NB4 (cell line): ENCODE measurements at regions not wholly inside any gene's neighbourhood (a gene's known extent, or its start where the extent isn't known, plus 50 kb on each side); places are given as distances from the start of the nearest gene placed in this dataset.

Experiments used
- DNase-seq: peaks from one replicate; pipeline ENCODE4 v3.0.0; 2010; ENCODE audit warnings: low read depth
- H3K4me3 ChIP-seq: one replicate; pipeline ENCODE4 v1.5.1; 2011; ENCODE audit warnings: mild to moderate bottlenecking, low read depth, low read length, moderate library complexity
- CTCF ChIP-seq: IDR thresholded peaks from one replicate; pipeline ENCODE4 v1.5.1; 2012; ENCODE audit warnings: low read depth, low read length
- MAX ChIP-seq: IDR thresholded peaks from 2 replicates; pipeline ENCODE4 v1.6.1; 2011; ENCODE audit warnings: low read depth, low read length
- MYC ChIP-seq: IDR thresholded peaks from 2 replicates; pipeline ENCODE4 v1.6.1; 2011; ENCODE audit warnings: low read depth, low read length
- POLR2A ChIP-seq: IDR thresholded peaks from 2 replicates; pipeline ENCODE4 v1.6.1; 2011; ENCODE audit warnings: mild to moderate bottlenecking; ENCODE audit not compliant: insufficient read length; ENCODE audit errors: extremely low read depth

DNA sequence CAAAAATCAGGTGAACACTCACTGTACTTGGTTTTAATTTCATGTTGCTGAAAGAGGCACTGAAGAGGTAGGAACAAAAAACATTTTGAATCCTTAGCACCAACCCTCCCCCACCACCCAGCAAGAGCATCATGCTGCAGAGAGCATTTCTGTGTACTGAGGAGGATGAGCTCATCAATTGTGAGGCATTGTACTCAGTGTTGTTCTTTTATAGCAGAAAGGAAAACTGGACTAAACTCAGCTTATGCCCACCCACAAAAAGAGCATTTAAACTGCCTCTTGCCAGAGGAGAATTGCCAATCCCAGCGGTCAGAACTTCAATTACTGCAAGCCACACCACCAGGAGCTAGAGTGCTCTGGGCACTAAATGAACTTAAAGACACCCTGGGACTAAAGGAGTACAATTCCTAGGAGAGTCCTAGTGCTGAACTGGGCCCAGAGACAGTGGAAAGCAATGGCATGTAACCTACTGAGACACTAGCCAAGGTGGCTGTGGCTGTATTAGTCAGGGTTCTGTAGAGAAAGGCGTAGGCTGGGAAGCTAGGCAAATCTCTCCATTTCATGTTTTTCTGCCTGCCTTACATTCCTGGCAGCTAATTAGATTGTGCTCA is 280.7 kb upstream of the KLHL4 start:
- TF ChIP-seq MYC (no peak), POLR2A (no peak), CTCF (no peak), MAX (no peak)
- DNase-seq = no peak
- H3K4me3 ChIP-seq = no peak overlapping the region

GRCh38 chrX:87265518-87265917 is 252.1 kb upstream of the KLHL4 start:
- no peak for DNase-seq
- no peak overlapping the region for H3K4me3 ChIP-seq
- TF ChIP-seq MAX (no peak), CTCF (no peak), POLR2A (no peak), MYC (no peak)

- DNase-seq = no peak
- no peak for TF ChIP-seq MYC
- no peak for TF ChIP-seq POLR2A
- no peak for TF ChIP-seq CTCF
- no peak for TF ChIP-seq MAX
- no peak overlapping the region for H3K4me3 ChIP-seq
These were observed 245.1 kb upstream of the KLHL4 start for GRCh38 chrX:87272491-87272890.

DNA sequence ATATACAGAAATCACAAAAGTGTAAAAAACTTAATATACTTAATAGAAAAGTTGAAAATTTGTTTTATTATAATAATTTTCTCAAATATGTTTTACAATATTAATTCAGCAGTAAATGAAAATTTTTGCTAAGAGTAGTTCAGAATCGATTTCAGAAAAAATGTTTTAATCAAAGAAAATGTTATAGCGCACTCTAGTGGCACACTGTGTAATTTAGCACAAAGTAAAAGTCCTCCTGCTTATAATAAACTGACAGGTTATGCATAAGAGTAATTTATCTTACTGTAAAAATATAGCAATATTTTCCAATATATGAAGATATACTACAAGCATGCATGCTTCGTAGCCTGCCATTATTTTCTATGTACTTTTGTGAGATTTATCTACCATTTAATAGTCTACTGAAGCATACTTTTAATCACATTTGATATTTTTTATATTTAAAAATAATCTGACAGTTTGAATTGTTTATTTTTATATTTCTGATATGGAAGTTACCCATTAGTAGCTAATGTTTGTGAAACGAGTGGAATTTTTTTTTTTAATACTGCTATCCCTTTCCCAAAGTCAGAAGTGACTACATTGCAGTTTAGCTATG is 217.9 kb upstream of the KLHL4 start:
- TF ChIP-seq POLR2A = no peak
- no peak for TF ChIP-seq CTCF
- no peak for TF ChIP-seq MAX
- no peak for TF ChIP-seq MYC
- no peak overlapping the region for H3K4me3 ChIP-seq
- peak; percentile 20 for DNase-seq

DNA sequence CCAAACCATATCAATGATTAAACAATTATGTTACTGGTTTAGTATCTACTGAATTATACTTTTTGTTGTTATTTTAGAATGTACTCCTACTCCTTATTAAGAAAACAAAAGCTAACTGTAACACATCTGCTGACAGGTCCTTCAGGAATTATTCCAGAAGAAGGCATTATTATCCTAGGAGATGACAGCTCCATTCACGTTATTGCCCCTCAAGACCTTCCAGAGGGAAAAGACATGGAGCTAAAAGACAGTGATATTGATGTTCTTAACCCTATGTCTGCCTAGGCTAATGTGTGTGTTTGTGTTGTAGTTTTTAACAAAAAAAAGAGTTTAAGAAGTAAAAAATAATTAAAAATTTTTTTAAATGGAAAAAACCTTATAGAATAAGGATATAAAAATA is 206.8 kb upstream of the KLHL4 start:
- no peak for DNase-seq
- TF ChIP-seq CTCF (no peak), POLR2A (no peak)
- no peak overlapping the region for H3K4me3 ChIP-seq
